Calu3 (cell line): ENCODE measurements at regions not wholly inside any gene's neighbourhood (a gene's known extent, or its start where the extent isn't known, plus 50 kb on each side); places are given as distances from the start of the nearest gene placed in this dataset.

ENCODE experiments used
- BruUV-seq: library from RNA; stranded (reverse); fragments of 400-500 nt; replicated peaks from 2 replicates; lab custom pipeline; 2021; lab: Mats Ljungman, UMichigan
- CTCF ChIA-PET: fragments of 300-600 bp; sonication (Branson Sonifier 250); formaldehyde crosslinking; loops from one replicate; lab custom pipeline; 2022; ENCODE audit warnings: antibody characterized with exemption; lab: Charles Lee
- DNase-seq: peaks from one replicate; pipeline ENCODE4 v3.0.0; 2022
- H3K27ac Mint-ChIP-seq: one replicate; pipeline ENCODE4 v1.8.0; 2022; ENCODE audit warnings: mixed read lengths; ENCODE audit not compliant: unreplicated experiment
- H3K27me3 Mint-ChIP-seq: one replicate; pipeline ENCODE4 v1.8.0; 2022; ENCODE audit warnings: mixed read lengths; ENCODE audit not compliant: unreplicated experiment
- H3K36me3 Mint-ChIP-seq: one replicate; pipeline ENCODE4 v1.8.0; 2022; ENCODE audit warnings: mild to moderate bottlenecking, moderate library complexity, mixed read lengths; ENCODE audit not compliant: insufficient read depth, unreplicated experiment
- H3K4me1 Mint-ChIP-seq: one replicate; pipeline ENCODE4 v1.8.0; 2022; ENCODE audit warnings: mild to moderate bottlenecking, low read depth, mixed read lengths; ENCODE audit not compliant: unreplicated experiment
- H3K4me3 Mint-ChIP-seq: one replicate; pipeline ENCODE4 v1.8.0; 2022; ENCODE audit warnings: mild to moderate bottlenecking, low read depth, moderate library complexity, mixed read lengths; ENCODE audit not compliant: unreplicated experiment
- H3K9me3 Mint-ChIP-seq: one replicate; pipeline ENCODE4 v1.8.0; 2022; ENCODE audit warnings: low read depth, mixed read lengths; ENCODE audit not compliant: unreplicated experiment
- CTCF ChIP-seq: fragments of 200-600 bp; IDR thresholded peaks from one replicate; pipeline ENCODE4 v1.8.0; 2022; ENCODE audit warnings: antibody characterized with exemption; ENCODE audit not compliant: unreplicated experiment
- intact Hi-C: fragments of 100-400 bp; cut with micrococcal nuclease; formaldehyde crosslinking; loops from one replicate; pipeline ENCODE4 v1.10.0; 2022; ENCODE audit not compliant: unreplicated experiment

GRCh38 chr2:64307421-64307820 is 146.5 kb upstream of the LGALSL start:
- H3K4me1 Mint-ChIP-seq = peaks cover 14% of the 10 kb centered on the region
- DNase-seq = no peak
- TF ChIP-seq CTCF = no peak
- no peaks in the 10 kb centered on the region for H3K9me3 Mint-ChIP-seq
- H3K36me3 Mint-ChIP-seq = no peaks in the 10 kb centered on the region
- intact Hi-C loops = no loop called here
- H3K4me3 Mint-ChIP-seq = no peak overlapping the region
- H3K27me3 Mint-ChIP-seq = no peaks in the 10 kb centered on the region
- CTCF ChIA-PET = interaction anchor here (0.6 kb wide), 1 partner anchor 83 kb away, joined by 5 read pairs; no protein-coding TSS in a partner anchor
- H3K27ac Mint-ChIP-seq = no peak overlapping the region
- BruUV-seq = no TSS peak

GRCh38 chr2:64311191-64311910 is 142.6 kb upstream of the LGALSL start:
- intact Hi-C loops = loop anchor here (5.0 kb wide), 2 partner anchors 109 to 169 kb away; partner anchors contain the start of gene PELI1

GRCh38 chr2:64311948-64312621 is 141.9 kb upstream of the LGALSL start:
- H3K36me3 Mint-ChIP-seq = no peaks in the 10 kb centered on the region
- CTCF ChIA-PET = interaction anchor here (0.6 to 1.9 kb wide), 17 partner anchors 8 to 275 kb away, joined by 3 to 17 read pairs (median 4); no protein-coding TSS in a partner anchor

More at GRCh38 chr2:64311191-64311910, 142.6 kb upstream of the LGALSL start:
- no peaks in the 10 kb centered on the region for H3K9me3 Mint-ChIP-seq
- H3K4me3 Mint-ChIP-seq = no peak overlapping the region
- peaks cover 21% of the 10 kb centered on the region for H3K4me1 Mint-ChIP-seq
- H3K27me3 Mint-ChIP-seq = peaks cover 11% of the 10 kb centered on the region
- TF ChIP-seq CTCF = no peak
- no TSS peak for BruUV-seq
- no peak for DNase-seq
- H3K36me3 Mint-ChIP-seq = no peaks in the 10 kb centered on the region
- H3K27ac Mint-ChIP-seq = no peak overlapping the region
- CTCF ChIA-PET = interaction anchor here (0.6 to 1.9 kb wide), 8 partner anchors 15 to 276 kb away, joined by 3 to 17 read pairs (median 5); no protein-coding TSS in a partner anchor

More at GRCh38 chr2:64311948-64312621, 141.9 kb upstream of the LGALSL start:
- peak overlapping the region; percentile 27 for H3K27ac Mint-ChIP-seq
- no peaks in the 10 kb centered on the region for H3K9me3 Mint-ChIP-seq
- peaks cover 21% of the 10 kb centered on the region for H3K4me1 Mint-ChIP-seq
- BruUV-seq = no TSS peak
- peak overlapping the region; percentile 40 for H3K4me3 Mint-ChIP-seq
- H3K27me3 Mint-ChIP-seq = peaks cover 13% of the 10 kb centered on the region
- peak; percentile 79 for DNase-seq
- intact Hi-C loops = loop anchor here (1.0 to 5.0 kb wide), 3 partner anchors 110 to 263 kb away; partner anchors contain the start of gene PELI1
- peak; percentile 35 for TF ChIP-seq CTCF
